BLaER1 treated with 17β-estradiol and CSF1 and Interleukin-3, amounts not matched to agents 10 nM and 100 nM (cell line): ENCODE measurements at regions not wholly inside any gene's neighbourhood (a gene's known extent, or its start where the extent isn't known, plus 50 kb on each side); places are given as distances from the start of the nearest gene placed in this dataset.
"Not testable (repeated sequence)": the region's sequence is repeated elsewhere in the genome, so short reads cannot be mapped to it uniquely, and the experiment has no call there.

ENCODE experiments used
- H3K27ac ChIP-seq, 11 experiments: shearing (Covaris generic); formaldehyde crosslinking; 2 replicates each; pipeline ENCODE4 v1.8.1; 2022
- H3K27me3 ChIP-seq, 11 experiments: shearing (Covaris generic); formaldehyde crosslinking; 2 replicates each; pipeline ENCODE4 v1.8.1; 2022
- H3K36me3 ChIP-seq, 11 experiments: shearing (Covaris generic); formaldehyde crosslinking; 2 replicates each; pipeline ENCODE4 v1.8.1; 2022
- H3K4me1 ChIP-seq, 10 experiments: shearing (Covaris generic); formaldehyde crosslinking; 2 replicates each; pipeline ENCODE4 v1.8.1; 2022
- H3K4me2 ChIP-seq, 11 experiments: shearing (Covaris generic); formaldehyde crosslinking; 2 replicates each; pipeline ENCODE4 v1.8.1; 2022
- H3K4me3 ChIP-seq, 10 experiments: shearing (Covaris generic); formaldehyde crosslinking; 2 replicates each; pipeline ENCODE4 v1.8.1; 2022
- H3K9ac ChIP-seq, 11 experiments: shearing (Covaris generic); formaldehyde crosslinking; 2 replicates each; pipeline ENCODE4 v1.8.1; 2022
- H3K9me3 ChIP-seq, 11 experiments: shearing (Covaris generic); formaldehyde crosslinking; replicated peaks in 1 of 11; 2 replicates each; pipeline ENCODE4 v1.8.1; 2022
- H4K20me1 ChIP-seq, 11 experiments: shearing (Covaris generic); formaldehyde crosslinking; 2 replicates each; pipeline ENCODE4 v1.8.1; 2022
- Cebpa-rat ChIP-seq, 11 experiments: shearing (Covaris generic); IDR thresholded peaks; 2 replicates each; pipeline ENCODE4 v1.8.1; 2022

- Histone ChIP-seq H3K27ac (peak overlapping the region in 1 of 11 experiments; percentile 15; a peak in 1 of 22 replicates), H3K9ac (no peak overlapping the region), H4K20me1 (peaks cover 0 to 32% (median 23%) of the 10 kb centered on the region in 11 experiments; a peak in 11 of 22 replicates)
Observed at GRCh38 chr14:100428727-100429126, 105.6 kb downstream of the SLC25A47 start.

GRCh38 chr14:100429537-100429936, 106.4 kb downstream of the SLC25A47 start:
- peaks cover 7 to 46% (median 23%) of the 10 kb centered on the region in 10 experiments; a peak in 19 of 20 replicates for H3K4me1 ChIP-seq
- peaks cover 0 to 10% (median 0%) of the 10 kb centered on the region in 11 experiments; a peak in 2 of 22 replicates for H3K36me3 ChIP-seq
- H4K20me1 ChIP-seq: peaks cover 0 to 29% (median 15%) of the 10 kb centered on the region in 11 experiments; a peak in 9 of 22 replicates
- no peak overlapping the region for H3K27ac ChIP-seq
- no peak overlapping the region for H3K4me3 ChIP-seq
- H3K9ac ChIP-seq: no peak overlapping the region
- no peak for TF ChIP-seq Cebpa-rat (IDR thresholded peaks at IDR 0.05)
- H3K27me3 ChIP-seq: no peaks in the 10 kb centered on the region
- H3K9me3 ChIP-seq: no peaks in the 10 kb centered on the region
- H3K4me2 ChIP-seq: no peak overlapping the region

More at GRCh38 chr14:100428727-100429126, 105.6 kb downstream of the SLC25A47 start:
- Histone ChIP-seq H3K36me3 (peaks cover 0 to 10% (median 0%) of the 10 kb centered on the region in 11 experiments; a peak in 2 of 22 replicates), H3K4me2 (peak overlapping the region in 2 of 11 experiments; percentile 26 to 44; a peak in 3 of 22 replicates), H3K27me3 (no peaks in the 10 kb centered on the region), H3K4me1 (peaks cover 7 to 41% (median 17%) of the 10 kb centered on the region in 10 experiments; a peak in 19 of 20 replicates), H3K9me3 (no peaks in the 10 kb centered on the region), H3K4me3 (no peak overlapping the region)
- no peak for TF ChIP-seq Cebpa-rat (IDR thresholded peaks at IDR 0.05)

- Histone ChIP-seq H3K36me3 (peaks cover 0 to 10% (median 0%) of the 10 kb centered on the region in 11 experiments; a peak in 2 of 22 replicates), H3K4me1 (peaks cover 0 to 42% (median 17%) of the 10 kb centered on the region in 10 experiments; a peak in 12 of 20 replicates), H3K9ac (no peak overlapping the region), H3K4me3 (no peak overlapping the region), H3K4me2 (no peak overlapping the region), H4K20me1 (peaks cover 0 to 23% (median 9%) of the 10 kb centered on the region in 11 experiments; a peak in 8 of 22 replicates), H3K9me3 (no peaks in the 10 kb centered on the region), H3K27me3 (no peaks in the 10 kb centered on the region), H3K27ac (no peak overlapping the region)
- no peak for TF ChIP-seq Cebpa-rat (IDR thresholded peaks at IDR 0.05)
Observed at GRCh38 chr14:100430571-100430970, 107.4 kb downstream of the SLC25A47 start.

- not testable (repeated sequence) for H3K27ac ChIP-seq, H3K9me3 ChIP-seq, H3K9ac ChIP-seq, H3K4me2 ChIP-seq, H3K4me3 ChIP-seq, H3K27me3 ChIP-seq
- Histone ChIP-seq H4K20me1 (peaks cover 0 to 32% (median 12%) of the 10 kb centered on the region in 11 experiments; a peak in 12 of 22 replicates), H3K36me3 (peaks cover 0 to 10% (median 0%) of the 10 kb centered on the region in 11 experiments; a peak in 2 of 22 replicates), H3K4me1 (peaks cover 1 to 38% (median 15%) of the 10 kb centered on the region in 10 experiments; a peak in 16 of 20 replicates)
Observed at GRCh38 chr14:100431461-100431860, 108.3 kb downstream of the SLC25A47 start.

- H3K4me3 ChIP-seq: no peak overlapping the region
- H3K36me3 ChIP-seq: peaks cover 0 to 10% (median 0%) of the 10 kb centered on the region in 11 experiments; a peak in 2 of 22 replicates
- H3K4me1 ChIP-seq: peaks cover 9 to 38% (median 19%) of the 10 kb centered on the region in 10 experiments; a peak in 17 of 20 replicates
- H3K9ac ChIP-seq: no peak overlapping the region
- H4K20me1 ChIP-seq: peaks cover 0 to 30% (median 13%) of the 10 kb centered on the region in 11 experiments; a peak in 11 of 22 replicates
- H3K27me3 ChIP-seq: no peaks in the 10 kb centered on the region
- TF ChIP-seq Cebpa-rat (IDR thresholded peaks at IDR 0.05): no peak
- H3K9me3 ChIP-seq: no peaks in the 10 kb centered on the region
- peak overlapping the region in 1 of 11 experiments; percentile 61; a peak in 1 of 22 replicates for H3K27ac ChIP-seq
- 0 out of 22 replicates have a peak overlapping the region, but pooled peaks of 1 of the 11 experiments have one; percentile 2 for H3K4me2 ChIP-seq
Observed at GRCh38 chr14:100432652-100433427, 109.7 kb downstream of the SLC25A47 start.

GRCh38 chr14:100433428-100433814, 110.3 kb downstream of the SLC25A47 start:
- no peak overlapping the region for H3K9ac ChIP-seq
- no peaks in the 10 kb centered on the region for H3K9me3 ChIP-seq

GRCh38 chr14:100434033-100434601, 111.0 kb downstream of the SLC25A47 start:
- Histone ChIP-seq H3K36me3 (peaks cover 0 to 10% (median 0%) of the 10 kb centered on the region in 11 experiments; a peak in 2 of 22 replicates), H3K27me3 (no peaks in the 10 kb centered on the region), H3K4me2 (peak overlapping the region in 6 of 11 experiments; percentile 21 to 78 (median 65); a peak in 11 of 22 replicates), H3K9me3 (no peaks in the 10 kb centered on the region), H3K4me3 (no peak overlapping the region), H3K27ac (peak overlapping the region in 4 of 11 experiments; percentile 28 to 67 (median 55); a peak in 8 of 22 replicates), H4K20me1 (peaks cover 0 to 38% (median 18%) of the 10 kb centered on the region in 11 experiments; a peak in 15 of 22 replicates), H3K4me1 (peaks cover 9 to 27% (median 19%) of the 10 kb centered on the region in 10 experiments; a peak in 17 of 20 replicates), H3K9ac (peak overlapping the region in 2 of 11 experiments; percentile 15 to 49; a peak in 3 of 22 replicates)
- no peak for TF ChIP-seq Cebpa-rat (IDR thresholded peaks at IDR 0.05)

More at GRCh38 chr14:100433428-100433814, 110.3 kb downstream of the SLC25A47 start:
- peaks cover 0 to 31% (median 12%) of the 10 kb centered on the region in 11 experiments; a peak in 10 of 22 replicates for H4K20me1 ChIP-seq
- peak overlapping the region in 3 of 11 experiments; percentile 28 to 67 (median 61); a peak in 5 of 22 replicates for H3K27ac ChIP-seq
- H3K36me3 ChIP-seq: peaks cover 0 to 10% (median 0%) of the 10 kb centered on the region in 11 experiments; a peak in 2 of 22 replicates
- peaks cover 9 to 32% (median 19%) of the 10 kb centered on the region in 10 experiments; a peak in 17 of 20 replicates for H3K4me1 ChIP-seq
- no peak for TF ChIP-seq Cebpa-rat (IDR thresholded peaks at IDR 0.05)
- peak overlapping the region in 4 of 11 experiments; percentile 46 to 78 (median 66); a peak in 7 of 22 replicates for H3K4me2 ChIP-seq
- no peaks in the 10 kb centered on the region for H3K27me3 ChIP-seq
- H3K4me3 ChIP-seq: no peak overlapping the region

GRCh38 chr14:100434911-100435438, 111.8 kb downstream of the SLC25A47 start:
- Histone ChIP-seq H3K27ac (peak overlapping the region in 3 of 11 experiments; percentile 49 to 67 (median 61); a peak in 4 of 22 replicates), H3K27me3 (no peaks in the 10 kb centered on the region), H3K4me2 (peak overlapping the region in 5 of 11 experiments; percentile 46 to 78 (median 67); a peak in 10 of 22 replicates), H3K4me1 (peaks cover 10 to 33% (median 19%) of the 10 kb centered on the region in 10 experiments; a peak in 17 of 20 replicates), H4K20me1 (peaks cover 0 to 47% (median 21%) of the 10 kb centered on the region in 11 experiments; a peak in 15 of 22 replicates), H3K9me3 (no peaks in the 10 kb centered on the region), H3K9ac (peak overlapping the region in 2 of 11 experiments; percentile 15 to 49; a peak in 3 of 22 replicates), H3K4me3 (no peak overlapping the region), H3K36me3 (peaks cover 0 to 7% (median 0%) of the 10 kb centered on the region in 11 experiments; a peak in 1 of 22 replicates)
- TF ChIP-seq Cebpa-rat (IDR thresholded peaks at IDR 0.05): no peak
